Lower leg skin (tissue), 3 donors: ENCODE measurements at regions not wholly inside any gene's neighbourhood (a gene's known extent, or its start where the extent isn't known, plus 50 kb on each side); places are given as distances from the start of the nearest gene placed in this dataset.

Source experiments
- POLR2A ChIP-seq, 2 donors: fragments of 450-650 bp; IDR thresholded peaks; one replicate each; pipeline ENCODE4 v1.6.1; 2016 to 2017; ENCODE audit warnings: antibody characterized with exemption in 2 of 2, mild to moderate bottlenecking in 1 of 2, moderate library complexity in 1 of 2
- TF ChIP-seq, protein P1 (sequence below), 3 donors: fragments of 450-650 bp; IDR thresholded peaks; one replicate each; pipeline ENCODE4 v1.5.1; 2016; ENCODE audit warnings: antibody characterized with exemption in 3 of 3, mild to moderate bottlenecking in 3 of 3, moderate library complexity in 2 of 3

DNA sequence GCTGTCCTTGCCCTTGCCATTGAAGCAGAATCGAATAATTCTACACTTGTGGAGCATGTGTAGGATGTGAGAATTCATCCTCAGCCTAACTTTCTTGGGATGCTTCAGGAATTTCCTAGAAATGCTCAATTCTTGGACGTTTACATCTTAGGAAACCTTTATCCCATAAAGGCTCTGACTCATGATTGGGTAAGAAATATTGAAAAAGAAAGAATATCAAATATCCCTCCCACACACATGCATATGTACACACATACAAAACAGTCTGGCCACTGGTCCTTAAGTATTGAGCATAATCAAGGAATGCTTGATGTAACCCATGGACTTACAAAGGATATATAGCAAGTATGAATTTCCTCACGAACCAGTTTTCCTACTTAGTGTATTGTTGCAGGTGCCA is 83.9 kb upstream of the IPO9 start:
- TF ChIP-seq POLR2A (IDR thresholded peaks at IDR 0.05), result no peak
- TF ChIP-seq, protein P1, sequence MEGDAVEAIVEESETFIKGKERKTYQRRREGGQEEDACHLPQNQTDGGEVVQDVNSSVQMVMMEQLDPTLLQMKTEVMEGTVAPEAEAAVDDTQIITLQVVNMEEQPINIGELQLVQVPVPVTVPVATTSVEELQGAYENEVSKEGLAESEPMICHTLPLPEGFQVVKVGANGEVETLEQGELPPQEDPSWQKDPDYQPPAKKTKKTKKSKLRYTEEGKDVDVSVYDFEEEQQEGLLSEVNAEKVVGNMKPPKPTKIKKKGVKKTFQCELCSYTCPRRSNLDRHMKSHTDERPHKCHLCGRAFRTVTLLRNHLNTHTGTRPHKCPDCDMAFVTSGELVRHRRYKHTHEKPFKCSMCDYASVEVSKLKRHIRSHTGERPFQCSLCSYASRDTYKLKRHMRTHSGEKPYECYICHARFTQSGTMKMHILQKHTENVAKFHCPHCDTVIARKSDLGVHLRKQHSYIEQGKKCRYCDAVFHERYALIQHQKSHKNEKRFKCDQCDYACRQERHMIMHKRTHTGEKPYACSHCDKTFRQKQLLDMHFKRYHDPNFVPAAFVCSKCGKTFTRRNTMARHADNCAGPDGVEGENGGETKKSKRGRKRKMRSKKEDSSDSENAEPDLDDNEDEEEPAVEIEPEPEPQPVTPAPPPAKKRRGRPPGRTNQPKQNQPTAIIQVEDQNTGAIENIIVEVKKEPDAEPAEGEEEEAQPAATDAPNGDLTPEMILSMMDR (IDR thresholded peaks at IDR 0.05), result no peak
